IMR-90 (cell line): ENCODE measurements at regions not wholly inside any gene's neighbourhood (a gene's known extent, or its start where the extent isn't known, plus 50 kb on each side); places are given as distances from the start of the nearest gene placed in this dataset.

Experiments
- ATAC-seq: fragments of 200-7000 bp; cut with Tn5 transposase; 2 replicates; pipeline ENCODE4 v1.9.1; 2020; ENCODE audit warnings: low read depth, mild to moderate bottlenecking, moderate library complexity
- BruUV-seq: library from RNA; stranded (reverse); fragments of 400-500 nt; replicated peaks from 2 replicates; lab custom pipeline; 2021; lab: Mats Ljungman, UMichigan
- CTCF ChIA-PET: fragments of 300-600 bp; formaldehyde crosslinking; extraction: SDS; loops from one replicate; lab custom pipeline; 2021; ENCODE audit warnings: antibody characterized with exemption; lab: Yijun Ruan, JAX
- POLR2A ChIA-PET: fragments of 300-600 bp; sonication (Branson Sonifier 250); formaldehyde crosslinking; loops from one replicate; lab custom pipeline; 2022; ENCODE audit warnings: antibody characterized with exemption; ENCODE audit not compliant: unreplicated experiment; lab: Charles Lee
- DNase-seq: peaks from one replicate; pipeline ENCODE4 v3.0.0; 2013
- H2AFZ ChIP-seq: replicated peaks from 2 replicates; pipeline ENCODE3; 2013; ENCODE audit warnings: low read length, mild to moderate bottlenecking; ENCODE audit not compliant: poor library complexity
- H2AK5ac ChIP-seq: 2 replicates; pipeline ENCODE4 v1.6.1; 2013; ENCODE audit warnings: low read depth, low read length, inconsistent platforms
- H2AK9ac ChIP-seq: replicated peaks from 2 replicates; pipeline ENCODE3; 2013; ENCODE audit warnings: mild to moderate bottlenecking, low read depth, low read length, moderate library complexity; ENCODE audit not compliant: poor library complexity
- H2BK120ac ChIP-seq: 2 replicates; pipeline ENCODE4 v1.6.1; 2013; ENCODE audit warnings: low read depth, low read length, inconsistent platforms
- H2BK15ac ChIP-seq: 3 replicates; pipeline ENCODE4 v1.6.1; 2013; ENCODE audit warnings: low read depth, low read length, inconsistent platforms
- H2BK20ac ChIP-seq: 2 replicates; pipeline ENCODE4 v1.6.1; 2013; ENCODE audit warnings: low read depth, mild to moderate bottlenecking, inconsistent platforms, low read length, moderate library complexity
- H2BK5ac ChIP-seq: 2 replicates; pipeline ENCODE4 v1.6.1; 2013; ENCODE audit warnings: mild to moderate bottlenecking, low read depth, low read length, inconsistent platforms; ENCODE audit not compliant: poor library complexity, severe bottlenecking
- H3K14ac ChIP-seq: replicated peaks from 2 replicates; pipeline ENCODE4 v1.6.1; 2013; ENCODE audit warnings: low read depth, low read length, inconsistent platforms
- H3K18ac ChIP-seq: 2 replicates; pipeline ENCODE4 v1.6.1; 2013; ENCODE audit warnings: low read depth, low read length, control low read depth
- H3K23ac ChIP-seq: 2 replicates; pipeline ENCODE4 v1.6.1; 2013; ENCODE audit warnings: low read depth, low read length, inconsistent platforms
- H3K27ac ChIP-seq: 2 replicates; pipeline ENCODE4 v1.5.1; 2013; ENCODE audit warnings: mild to moderate bottlenecking, control low read depth, low read length; ENCODE audit not compliant: insufficient read depth
- H3K27me3 ChIP-seq: 2 replicates; pipeline ENCODE4 v1.6.1; 2013; ENCODE audit warnings: low read length; ENCODE audit not compliant: control insufficient read depth, insufficient read depth
- H3K36me3 ChIP-seq: 2 replicates; pipeline ENCODE4 v1.6.1; 2013; ENCODE audit warnings: low read length, mixed read lengths; ENCODE audit not compliant: control insufficient read depth, insufficient read depth
- H3K4ac ChIP-seq: 2 replicates; pipeline ENCODE4 v1.6.1; 2013; ENCODE audit warnings: low read depth, low read length, inconsistent platforms
- H3K4me1 ChIP-seq: 2 replicates; pipeline ENCODE4 v1.6.1; 2013; ENCODE audit warnings: low read length, mixed read lengths; ENCODE audit not compliant: control insufficient read depth, insufficient read depth
- H3K4me2 ChIP-seq: 2 replicates; pipeline ENCODE4 v1.6.1; 2013; ENCODE audit warnings: low read depth, mild to moderate bottlenecking, control low read depth, low read length, moderate library complexity
- H3K4me3 ChIP-seq: 2 replicates; pipeline ENCODE4 v1.5.1; 2013; ENCODE audit warnings: low read depth, mild to moderate bottlenecking, control low read depth, low read length, moderate library complexity; ENCODE audit not compliant: insufficient read depth
- H3K56ac ChIP-seq: 2 replicates; pipeline ENCODE4 v1.6.1; 2013; ENCODE audit warnings: low read length, inconsistent platforms; ENCODE audit not compliant: insufficient read depth; ENCODE audit errors: extremely low read depth
- H3K79me1 ChIP-seq, 2 experiments: 2 replicates each; pipeline ENCODE4 v1.6.1; 2013; ENCODE audit warnings: low read length in 2 of 2, inconsistent platforms in 1 of 2, low read depth in 1 of 2
- H3K9ac ChIP-seq: 2 replicates; pipeline ENCODE4 v1.6.1; 2013; ENCODE audit warnings: low read depth, low read length, control low read depth
- H3K9me1 ChIP-seq: 2 replicates; pipeline ENCODE4 v1.6.1; 2013; ENCODE audit warnings: low read length, inconsistent platforms; ENCODE audit not compliant: insufficient read depth
- H3K9me3 ChIP-seq: 2 replicates; pipeline ENCODE4 v1.6.1; 2013; ENCODE audit warnings: low read length; ENCODE audit not compliant: control insufficient read depth, insufficient read depth
- H4K20me1 ChIP-seq: 2 replicates; pipeline ENCODE4 v1.6.1; 2013; ENCODE audit warnings: low read length, inconsistent platforms; ENCODE audit not compliant: insufficient read depth
- H4K5ac ChIP-seq: 2 replicates; pipeline ENCODE4 v1.6.1; 2013; ENCODE audit warnings: mild to moderate bottlenecking, low read depth, low read length, control low read depth
- H4K8ac ChIP-seq, 2 experiments: 2 replicates each; pipeline ENCODE4 v1.6.1; 2013; ENCODE audit warnings: low read depth in 2 of 2, low read length in 2 of 2, control low read depth in 1 of 2, inconsistent platforms in 1 of 2
- H4K91ac ChIP-seq: 2 replicates; pipeline ENCODE4 v1.6.1; 2013; ENCODE audit warnings: low read depth, low read length, inconsistent platforms; ENCODE audit not compliant: insufficient read depth
- BHLHE40 ChIP-seq: fragments of 150-350 bp; IDR thresholded peaks from 2 replicates; pipeline ENCODE4 v1.6.1; 2016; ENCODE audit warnings: mild to moderate bottlenecking, low read depth, low read length
- CEBPB ChIP-seq: IDR thresholded peaks from 2 replicates; pipeline ENCODE4 v1.6.1; 2012; ENCODE audit warnings: low read depth, low read length, improper control_type of control experiment
- CHD1 ChIP-seq: IDR thresholded peaks from 2 replicates; pipeline ENCODE4 v1.6.1; 2012; ENCODE audit warnings: low read depth, low read length, improper control_type of control experiment
- CTCF ChIP-seq: conservative IDR thresholded peaks from 2 replicates; pipeline ENCODE4 v1.5.1; 2012; ENCODE audit warnings: mild to moderate bottlenecking, low read depth, low read length, improper control_type of control experiment
- ELK1 ChIP-seq: fragments of 150-350 bp; IDR thresholded peaks from 2 replicates; pipeline ENCODE4 v1.6.1; 2016; ENCODE audit warnings: low read depth, mild to moderate bottlenecking, low read length, moderate library complexity, borderline replicate concordance
- FOS ChIP-seq: fragments of 150-350 bp; IDR thresholded peaks from 2 replicates; pipeline ENCODE4 v1.6.1; 2016; ENCODE audit warnings: low read depth, low read length
- MAFK ChIP-seq: IDR thresholded peaks from 2 replicates; pipeline ENCODE4 v1.6.1; 2012; ENCODE audit warnings: low read depth, low read length, improper control_type of control experiment
- MAZ ChIP-seq: IDR thresholded peaks from 2 replicates; pipeline ENCODE4 v1.6.1; 2012; ENCODE audit warnings: low read depth, mild to moderate bottlenecking, low read length, improper control_type of control experiment, moderate library complexity, borderline replicate concordance
- MXI1 ChIP-seq: IDR thresholded peaks from 2 replicates; pipeline ENCODE4 v1.6.1; 2012; ENCODE audit warnings: low read depth, mild to moderate bottlenecking, low read length, moderate library complexity, borderline replicate concordance
- NFE2L2 ChIP-seq: fragments of 150-350 bp; IDR thresholded peaks from 2 replicates; pipeline ENCODE4 v1.6.1; 2016; ENCODE audit warnings: low read depth, mild to moderate bottlenecking, low read length
- POLR2A ChIP-seq: IDR thresholded peaks from 2 replicates; pipeline ENCODE4 v1.6.1; 2012; ENCODE audit warnings: mild to moderate bottlenecking, low read depth, low read length
- RAD21 ChIP-seq: IDR thresholded peaks from 2 replicates; pipeline ENCODE4 v1.6.1; 2012; ENCODE audit warnings: low read length, improper control_type of control experiment
- RCOR1 ChIP-seq: IDR thresholded peaks from 2 replicates; pipeline ENCODE4 v1.6.1; 2012; ENCODE audit warnings: mild to moderate bottlenecking, low read length, improper control_type of control experiment; ENCODE audit not compliant: insufficient replicate concordance
- RFX5 ChIP-seq: IDR thresholded peaks from 2 replicates; pipeline ENCODE4 v1.8.0; 2012; ENCODE audit warnings: low read depth, mild to moderate bottlenecking, low read length, moderate library complexity
- SMC3 ChIP-seq: fragments of 150-350 bp; IDR thresholded peaks from 2 replicates; pipeline ENCODE4 v1.6.1; 2016; ENCODE audit warnings: low read depth, mild to moderate bottlenecking, antibody characterized with exemption, low read length, moderate library complexity
- USF2 ChIP-seq: fragments of 150-350 bp; IDR thresholded peaks from 2 replicates; pipeline ENCODE4 v1.6.1; 2017; ENCODE audit warnings: mild to moderate bottlenecking, antibody characterized with exemption, low read length, low read depth
- WGBS, 2 experiments: methylation state at CpG; one replicate each; pipeline versions ENCODE4 v1.1.5 to v1.1.7; 2013; ENCODE audit warnings: missing lambda C conversion rate in 2 of 2; ENCODE audit not compliant: insufficient read length in 1 of 2; ENCODE audit errors: extremely low coverage in 2 of 2; 5-methylcytosine and 5-hydroxymethylcytosine counted together
- dilution Hi-C: fragments of 300-500 bp; cut with HindIII; formaldehyde crosslinking; loops from one replicate; pipeline ENCODE4 v1.14.3; 2018; ENCODE audit warnings: low sequenced_read_pairs; ENCODE audit not compliant: unreplicated experiment
- in situ Hi-C: fragments of 300-500 bp; cut with MboI; formaldehyde crosslinking; loops from 3 replicates; pipeline ENCODE4 v1.14.3; 2019; ENCODE audit warnings: low sequenced_read_pairs, inconsistent platforms, mixed read lengths
- intact Hi-C: fragments of 100-400 bp; cut with micrococcal nuclease; formaldehyde crosslinking; loops from 2 replicates; pipeline ENCODE4 v1.10.0; 2022

GRCh38 chr13:74850893-74851292 lies 631.1 kb downstream of the TBC1D4 start:
- H3K27me3 ChIP-seq = no peaks in the 10 kb centered on the region
- intact Hi-C loops = no loop called here
- WGBS, 2 experiments = no CpG with 5 or more reads among the region's 2 CpGs
- H4K5ac ChIP-seq = no peak overlapping the region
- ATAC-seq (no peak), DNase-seq (no peak)
- H3K4me1 ChIP-seq = no peaks in the 10 kb centered on the region
- H3K27ac ChIP-seq = no peak overlapping the region
- no peaks in the 10 kb centered on the region for H3K9me1 ChIP-seq
- H4K8ac ChIP-seq = no peak overlapping the region
- BruUV-seq = no TSS peak
- TF ChIP-seq POLR2A (no peak), CEBPB (no peak), MXI1 (no peak), RAD21 (no peak), ELK1 (no peak), CTCF (no peak), CHD1 (no peak), MAZ (no peak), FOS (no peak), RFX5 (no peak), MAFK (no peak), RCOR1 (no peak), NFE2L2 (no peak), SMC3 (no peak), USF2 (no peak), BHLHE40 (no peak)
- H3K14ac ChIP-seq = no peak overlapping the region
- no peak overlapping the region for H3K23ac ChIP-seq
- H2BK5ac ChIP-seq = no peak overlapping the region
- no peak overlapping the region for H3K4me3 ChIP-seq
- H3K4ac ChIP-seq = no peak overlapping the region
- ChIA-PET POLR2A (no interaction called here), CTCF (no interaction called here)
- no peak overlapping the region for H2AK9ac ChIP-seq
- in situ Hi-C loops = no loop called here
- no peaks in the 10 kb centered on the region for H3K9me3 ChIP-seq
- H2BK120ac ChIP-seq = no peak overlapping the region
- H3K79me1 ChIP-seq = no peaks in the 10 kb centered on the region
- H4K91ac ChIP-seq = no peak overlapping the region
- dilution Hi-C loops = no loop called here
- no peak overlapping the region for H3K56ac ChIP-seq
- no peak overlapping the region for H3K4me2 ChIP-seq
- no peak overlapping the region for H2BK20ac ChIP-seq
- no peak overlapping the region for H2BK15ac ChIP-seq
- H4K20me1 ChIP-seq = no peaks in the 10 kb centered on the region
- H3K18ac ChIP-seq = no peak overlapping the region
- H3K9ac ChIP-seq = no peak overlapping the region
- no peak overlapping the region for H2AFZ ChIP-seq
- H2AK5ac ChIP-seq = no peak overlapping the region
- H3K36me3 ChIP-seq = no peaks in the 10 kb centered on the region
